HEK293T (cell line): ENCODE measurements at regions not wholly inside any gene's neighbourhood (a gene's known extent, or its start where the extent isn't known, plus 50 kb on each side); places are given as distances from the start of the nearest gene placed in this dataset.

ENCODE experiments used
- ARNT ChIP-seq: fragments of 450-650 bp; IDR thresholded peaks from 2 replicates; pipeline ENCODE4 v1.6.1; 2017; ENCODE audit warnings: mild to moderate bottlenecking
- BHLHE40 ChIP-seq: fragments of 450-650 bp; IDR thresholded peaks from 2 replicates; pipeline ENCODE4 v1.6.1; 2016; ENCODE audit warnings: mild to moderate bottlenecking, moderate library complexity, borderline replicate concordance
- ELF4 ChIP-seq: fragments of 450-650 bp; IDR thresholded peaks from 2 replicates; pipeline ENCODE4 v1.6.1; 2017; ENCODE audit warnings: antibody characterized with exemption
- FOXK2 ChIP-seq: fragments of 450-650 bp; IDR thresholded peaks from 2 replicates; pipeline ENCODE4 v1.6.1; 2016; ENCODE audit warnings: mild to moderate bottlenecking
- TARDBP ChIP-seq: fragments of 450-650 bp; IDR thresholded peaks from 2 replicates; pipeline ENCODE4 v1.6.1; 2016

- TF ChIP-seq BHLHE40: no peak
- no peak for TF ChIP-seq ELF4
- TF ChIP-seq TARDBP: no peak
- no peak for TF ChIP-seq FOXK2
- no peak for TF ChIP-seq ARNT
These were observed 1235.5 kb upstream of the CITED2 start for GRCh38 chr6:140609956-140610355.
